ENCODE measurements at regions not wholly inside any gene's neighbourhood (a gene's known extent, or its start where the extent isn't known, plus 50 kb on each side); places are given as distances from the start of the nearest gene placed in this dataset.
"Not testable (repeated sequence)": the region's sequence is repeated elsewhere in the genome, so short reads cannot be mapped to it uniquely, and the experiment has no call there.

DNA sequence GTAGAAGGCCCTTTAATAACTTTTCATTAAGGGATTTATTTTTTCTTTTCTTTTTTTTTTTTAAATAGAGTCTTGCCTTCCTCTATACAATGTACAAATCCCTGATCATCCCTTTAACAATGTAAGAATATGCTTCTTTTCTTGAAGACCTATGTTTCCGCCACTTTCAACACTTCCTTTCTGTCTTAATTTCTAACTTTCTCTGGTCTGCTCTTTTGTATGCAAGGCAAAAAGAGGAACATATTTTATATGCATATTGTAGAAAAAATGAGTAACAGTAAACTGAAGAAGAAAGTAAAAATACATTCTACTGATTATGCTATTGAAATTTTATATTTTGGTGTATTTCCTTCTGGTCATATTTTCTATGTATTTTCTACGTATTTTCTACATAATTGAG is 484.7 kb downstream of the TFAP2B start:
- intact Hi-C loops (cut with DNase I) = no loop called here
- no peaks in the 10 kb centered on the region for H3K9me3 ChIP-seq
- no peaks in the 10 kb centered on the region for H3K36me3 ChIP-seq
- no peaks in the 10 kb centered on the region for H3K4me1 ChIP-seq
- no peak overlapping the region for H3K4me3 ChIP-seq
- H3K27me3 ChIP-seq = peaks cover 0 to 3% (median 0%) of the 10 kb centered on the region in 4 donors
- DNase-seq (ENCODE audit: extremely low spot score) = no peak
- no peak for TF ChIP-seq POLR2AphosphoS5 (IDR thresholded peaks at IDR 0.05)
- no peak for TF ChIP-seq POLR2A (IDR thresholded peaks at IDR 0.05; ENCODE audit: low read depth)
- TF ChIP-seq, protein P1, sequence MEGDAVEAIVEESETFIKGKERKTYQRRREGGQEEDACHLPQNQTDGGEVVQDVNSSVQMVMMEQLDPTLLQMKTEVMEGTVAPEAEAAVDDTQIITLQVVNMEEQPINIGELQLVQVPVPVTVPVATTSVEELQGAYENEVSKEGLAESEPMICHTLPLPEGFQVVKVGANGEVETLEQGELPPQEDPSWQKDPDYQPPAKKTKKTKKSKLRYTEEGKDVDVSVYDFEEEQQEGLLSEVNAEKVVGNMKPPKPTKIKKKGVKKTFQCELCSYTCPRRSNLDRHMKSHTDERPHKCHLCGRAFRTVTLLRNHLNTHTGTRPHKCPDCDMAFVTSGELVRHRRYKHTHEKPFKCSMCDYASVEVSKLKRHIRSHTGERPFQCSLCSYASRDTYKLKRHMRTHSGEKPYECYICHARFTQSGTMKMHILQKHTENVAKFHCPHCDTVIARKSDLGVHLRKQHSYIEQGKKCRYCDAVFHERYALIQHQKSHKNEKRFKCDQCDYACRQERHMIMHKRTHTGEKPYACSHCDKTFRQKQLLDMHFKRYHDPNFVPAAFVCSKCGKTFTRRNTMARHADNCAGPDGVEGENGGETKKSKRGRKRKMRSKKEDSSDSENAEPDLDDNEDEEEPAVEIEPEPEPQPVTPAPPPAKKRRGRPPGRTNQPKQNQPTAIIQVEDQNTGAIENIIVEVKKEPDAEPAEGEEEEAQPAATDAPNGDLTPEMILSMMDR (IDR thresholded peaks at IDR 0.05) = no peak
- TF ChIP-seq EP300 (IDR thresholded peaks at IDR 0.05) = no peak
- H3K27ac ChIP-seq (replicated peaks in 1 of 4) = no peak overlapping the region
- 78% methylated on average over 2 of the region's 2 CpGs for WGBS

DNA sequence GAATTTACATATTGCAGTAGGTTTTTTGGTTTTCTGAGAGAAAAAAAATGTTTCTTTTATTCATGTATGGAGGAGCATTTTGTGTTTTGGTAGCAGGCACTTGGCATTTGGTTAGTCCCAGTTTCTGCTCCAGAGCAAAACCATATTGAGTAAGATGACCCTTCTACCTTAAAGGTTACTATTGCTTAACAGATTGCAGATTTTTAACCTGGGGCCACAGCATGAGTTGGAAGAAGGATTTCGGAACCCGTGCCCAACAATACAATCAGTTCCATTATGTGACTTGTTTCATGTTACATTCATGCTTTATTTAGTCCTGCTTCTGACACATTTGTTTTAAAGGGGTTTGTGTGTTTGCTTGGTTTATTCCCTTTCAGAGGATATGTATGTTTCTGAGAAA is 496.3 kb downstream of the TFAP2B start:
- no peak for TF ChIP-seq EP300 (IDR thresholded peaks at IDR 0.05)
- TF ChIP-seq, protein P1 (IDR thresholded peaks at IDR 0.05) = no peak
- no peak for TF ChIP-seq POLR2AphosphoS5 (IDR thresholded peaks at IDR 0.05)
- TF ChIP-seq POLR2A (IDR thresholded peaks at IDR 0.05; ENCODE audit: low read depth) = no peak
- no peak for DNase-seq (ENCODE audit: extremely low spot score)
- H3K4me3 ChIP-seq = no peak overlapping the region
- no peaks in the 10 kb centered on the region for H3K36me3 ChIP-seq
- no peaks in the 10 kb centered on the region for H3K9me3 ChIP-seq
- H3K4me1 ChIP-seq = no peaks in the 10 kb centered on the region
- H3K27me3 ChIP-seq = no peaks in the 10 kb centered on the region
- intact Hi-C loops (cut with DNase I) = no loop called here
- WGBS = 85% methylated on average over 2 of the region's 2 CpGs
- no peak overlapping the region for H3K27ac ChIP-seq (replicated peaks in 1 of 4)

DNA sequence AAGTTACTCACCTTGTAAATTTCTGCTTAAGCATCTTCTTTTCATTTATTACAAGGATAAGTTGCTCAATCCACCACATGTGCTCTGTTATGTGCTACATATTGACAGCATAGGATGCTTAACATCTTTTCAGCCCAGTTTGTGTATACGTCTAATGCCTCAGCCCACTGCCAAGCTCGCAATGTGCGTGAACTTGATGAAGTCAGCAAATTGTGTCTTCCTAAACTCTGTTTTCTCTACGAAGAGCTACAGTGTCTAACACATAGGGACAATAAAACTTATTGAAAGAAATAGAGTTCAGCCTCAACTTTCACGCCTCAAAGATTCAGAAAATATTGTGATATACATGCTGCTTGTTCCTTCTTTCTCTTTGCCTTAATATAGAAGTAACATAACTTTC is 500.0 kb downstream of the TFAP2B start:
- Histone ChIP-seq H3K9me3 (no peaks in the 10 kb centered on the region), H3K36me3 (no peaks in the 10 kb centered on the region), H3K27me3 (no peaks in the 10 kb centered on the region), H3K27ac (replicated peaks in 1 of 4) (no peak overlapping the region), H3K4me3 (no peak overlapping the region), H3K4me1 (no peaks in the 10 kb centered on the region)
- intact Hi-C loops (cut with DNase I) = no loop called here
- DNase-seq (ENCODE audit: extremely low spot score) = no peak
- TF ChIP-seq EP300 (IDR thresholded peaks at IDR 0.05) (no peak), POLR2AphosphoS5 (IDR thresholded peaks at IDR 0.05) (no peak), POLR2A (IDR thresholded peaks at IDR 0.05; ENCODE audit: low read depth) (no peak)
- TF ChIP-seq, protein P1 (IDR thresholded peaks at IDR 0.05) = no peak
- 51% methylated on average over 5 of the region's 5 CpGs for WGBS

DNA sequence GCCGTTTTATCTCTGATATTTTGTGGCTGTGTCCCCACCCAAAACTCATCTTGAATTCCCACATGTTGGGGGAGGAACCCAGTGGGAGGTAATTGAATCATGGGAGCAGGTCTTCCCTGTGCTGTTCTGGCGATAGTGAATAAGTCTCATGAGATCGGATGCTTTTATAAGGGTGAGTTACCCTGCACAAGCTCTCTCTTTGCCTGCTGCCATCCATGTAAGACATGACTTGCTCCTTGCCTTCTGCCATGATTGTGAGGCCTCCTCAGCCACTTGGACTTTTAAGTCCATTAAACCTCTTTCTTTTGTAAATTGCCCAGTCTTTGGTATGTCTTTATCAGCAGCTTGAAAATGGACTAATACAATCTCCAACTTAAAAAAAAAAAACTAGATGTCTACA is 502.8 kb downstream of the TFAP2B start:
- H3K27me3 ChIP-seq; H3K9me3 ChIP-seq; intact Hi-C loops (cut with DNase I); H3K36me3 ChIP-seq; DNase-seq (ENCODE audit: extremely low spot score); H3K4me3 ChIP-seq; H3K4me1 ChIP-seq; H3K27ac ChIP-seq (replicated peaks in 1 of 4): not testable (repeated sequence)
- 95% methylated on average over 3 of the region's 3 CpGs for WGBS

DNA sequence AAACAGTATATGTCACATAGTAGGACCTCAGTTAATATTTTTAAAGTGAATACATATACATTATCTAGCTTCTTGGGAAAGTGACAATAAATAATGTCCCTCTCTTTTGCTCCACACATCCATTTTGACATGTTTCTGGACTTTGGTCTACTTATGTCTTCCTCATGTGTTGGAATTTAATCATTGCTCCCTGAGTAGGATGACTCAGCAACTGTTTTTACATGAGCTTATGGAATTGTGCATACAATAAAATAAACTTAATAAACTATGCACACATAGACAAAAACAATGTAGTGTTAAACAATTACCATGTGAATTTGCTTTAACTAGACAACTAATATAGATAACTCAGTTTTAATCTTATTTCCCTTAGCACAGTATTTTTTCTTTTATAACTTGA is 503.8 kb downstream of the TFAP2B start:
- intact Hi-C loops (cut with DNase I) = no loop called here
- no peak for DNase-seq (ENCODE audit: extremely low spot score)
- Histone ChIP-seq H3K9me3 (no peaks in the 10 kb centered on the region), H3K27ac (replicated peaks in 1 of 4) (no peak overlapping the region), H3K27me3 (no peaks in the 10 kb centered on the region), H3K4me1 (no peaks in the 10 kb centered on the region), H3K36me3 (no peaks in the 10 kb centered on the region), H3K4me3 (no peak overlapping the region)
- TF ChIP-seq, protein P1 (IDR thresholded peaks at IDR 0.05) = no peak
- TF ChIP-seq EP300 (IDR thresholded peaks at IDR 0.05) = no peak
- no peak for TF ChIP-seq POLR2AphosphoS5 (IDR thresholded peaks at IDR 0.05)
- no peak for TF ChIP-seq POLR2A (IDR thresholded peaks at IDR 0.05; ENCODE audit: low read depth)
